HUES6 (cell line): ENCODE measurements at regions not wholly inside any gene's neighbourhood (a gene's known extent, or its start where the extent isn't known, plus 50 kb on each side); places are given as distances from the start of the nearest gene placed in this dataset.

Source experiments
- H3K27ac ChIP-seq: 2 replicates; pipeline ENCODE4 v1.7.0; 2013; ENCODE audit warnings: low read depth, mild to moderate bottlenecking, low read length, inconsistent platforms
- H3K27me3 ChIP-seq: 2 replicates; pipeline ENCODE4 v1.6.1; 2013; ENCODE audit warnings: low read length; ENCODE audit not compliant: control insufficient read depth, insufficient read depth
- H3K36me3 ChIP-seq: 2 replicates; pipeline ENCODE4 v1.6.1; 2013; ENCODE audit warnings: low read length; ENCODE audit not compliant: control insufficient read depth, insufficient read depth
- H3K4me1 ChIP-seq: 2 replicates; pipeline ENCODE4 v1.6.1; 2013; ENCODE audit warnings: low read length; ENCODE audit not compliant: control insufficient read depth, insufficient read depth
- H3K4me3 ChIP-seq: 2 replicates; pipeline ENCODE4 v1.5.1; 2013; ENCODE audit warnings: low read depth, low read length
- H3K9ac ChIP-seq: one replicate; pipeline ENCODE4 v1.6.1; 2013; ENCODE audit warnings: mild to moderate bottlenecking, low read length
- H3K9me3 ChIP-seq: 2 replicates; pipeline ENCODE4 v1.6.1; 2013; ENCODE audit warnings: low read depth, low read length; ENCODE audit not compliant: control insufficient read depth, insufficient read depth

DNA sequence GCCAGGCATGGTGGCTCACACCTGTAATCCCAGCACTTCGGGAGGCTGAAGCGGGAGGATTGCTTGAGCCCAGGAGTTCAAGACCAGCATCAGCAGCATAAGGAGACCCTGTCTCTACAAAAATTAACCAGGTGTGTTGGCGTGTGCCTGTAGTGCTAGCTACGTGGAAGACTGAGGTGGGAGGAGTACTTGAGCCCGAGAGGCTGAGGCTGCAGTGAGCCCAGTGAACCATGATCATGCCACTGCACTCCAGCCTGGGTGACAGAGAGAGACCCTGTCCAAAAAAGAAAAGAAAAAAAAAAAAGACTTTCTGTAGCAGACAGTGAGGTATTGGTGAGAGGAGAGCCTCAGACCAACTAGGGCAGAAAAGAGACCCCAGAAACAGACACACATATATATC, 263.8 kb downstream of the XXYLT1 start:
- Histone ChIP-seq H3K36me3 (no peaks in the 10 kb centered on the region), H3K4me3 (no peak overlapping the region), H3K27me3 (no peaks in the 10 kb centered on the region), H3K27ac (no peak overlapping the region), H3K9ac (no peak overlapping the region), H3K4me1 (peaks cover 12% of the 10 kb centered on the region), H3K9me3 (peaks cover 26% of the 10 kb centered on the region)

GRCh38 chr3:195007766-195008165, 263.2 kb downstream of the XXYLT1 start:
- H3K36me3 ChIP-seq: no peaks in the 10 kb centered on the region
- H3K4me1 ChIP-seq: peaks cover 9% of the 10 kb centered on the region; the same call in 1 of the 2 replicates
- peaks cover 26% of the 10 kb centered on the region for H3K9me3 ChIP-seq
- H3K4me3 ChIP-seq: no peak overlapping the region
- no peak overlapping the region for H3K9ac ChIP-seq
- no peaks in the 10 kb centered on the region for H3K27me3 ChIP-seq
- H3K27ac ChIP-seq: no peak overlapping the region

DNA sequence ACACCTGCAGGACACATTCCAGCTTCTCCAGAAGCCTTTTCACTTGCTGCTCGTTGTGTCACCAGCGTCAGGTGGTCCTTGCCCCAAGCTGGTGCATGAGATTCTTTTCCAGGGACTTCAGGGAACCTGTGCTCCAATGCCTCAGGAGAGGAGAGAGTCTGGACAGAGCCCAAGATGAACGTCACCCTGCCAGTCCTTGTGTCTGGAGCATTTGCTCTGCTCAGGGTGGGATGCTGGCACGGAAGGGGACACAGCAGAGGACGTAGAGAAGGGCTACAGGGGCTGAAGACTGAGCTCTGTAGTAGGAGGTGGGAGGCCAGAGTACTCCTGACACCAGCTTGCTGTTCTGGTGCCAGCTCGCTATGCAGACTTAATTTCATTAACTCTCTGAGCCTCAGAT, 262.1 kb downstream of the XXYLT1 start:
- peaks cover 26% of the 10 kb centered on the region for H3K9me3 ChIP-seq
- H3K4me3 ChIP-seq: no peak overlapping the region
- no peaks in the 10 kb centered on the region for H3K36me3 ChIP-seq
- H3K9ac ChIP-seq: no peak overlapping the region
- H3K4me1 ChIP-seq: no peaks in the 10 kb centered on the region
- H3K27me3 ChIP-seq: no peaks in the 10 kb centered on the region
- H3K27ac ChIP-seq: no peak overlapping the region

DNA sequence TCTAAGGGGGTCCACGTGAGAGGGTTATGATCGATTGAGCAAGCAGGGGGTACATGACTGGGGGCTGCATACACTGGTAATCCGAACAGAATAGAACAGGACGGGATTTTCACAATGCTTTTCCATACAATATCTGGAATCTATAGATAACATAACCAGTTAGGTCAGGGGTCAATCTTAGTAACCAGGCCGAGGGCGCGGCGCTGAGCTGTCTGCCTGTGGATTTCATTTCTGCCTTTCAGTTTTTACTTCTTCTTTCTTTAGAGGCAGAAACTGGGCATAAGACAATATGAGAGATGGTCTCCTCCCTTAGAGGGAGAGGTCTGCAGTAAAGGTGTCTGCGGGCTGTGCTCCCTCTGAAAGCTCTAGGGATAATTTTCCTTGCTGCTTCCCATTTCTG, 261.3 kb downstream of the XXYLT1 start:
- Histone ChIP-seq H3K4me1 (no peaks in the 10 kb centered on the region), H3K4me3 (no peak overlapping the region), H3K27me3 (no peaks in the 10 kb centered on the region), H3K9me3 (peaks cover 26% of the 10 kb centered on the region), H3K9ac (no peak overlapping the region), H3K36me3 (no peaks in the 10 kb centered on the region), H3K27ac (no peak overlapping the region)

DNA sequence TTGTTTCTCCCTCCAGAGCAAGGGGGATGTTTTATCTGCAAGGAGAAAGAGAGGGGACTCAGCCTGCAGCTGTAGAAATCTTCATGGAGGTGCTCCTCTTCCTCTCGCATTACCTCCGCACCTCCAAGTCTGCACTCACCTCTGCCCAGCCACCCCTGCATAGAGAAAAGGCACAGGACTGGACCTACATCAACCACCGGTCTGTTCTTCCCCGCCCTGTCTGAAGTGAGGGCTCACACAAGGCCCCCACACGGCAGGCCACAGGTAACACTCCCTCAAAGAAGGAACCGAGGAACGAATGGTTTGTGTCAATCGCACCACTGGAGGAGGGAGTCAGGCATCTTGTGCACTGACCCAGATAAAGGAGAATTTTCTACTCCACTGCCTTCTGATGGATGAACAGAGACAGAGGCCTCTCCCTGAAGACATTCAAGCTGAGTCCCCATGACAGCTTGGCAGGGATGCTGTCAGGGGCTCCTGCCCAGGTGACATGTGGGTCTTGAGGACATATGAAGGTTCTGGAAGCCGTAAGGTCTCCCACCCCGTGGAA, 260.3 kb downstream of the XXYLT1 start:
- no peak overlapping the region for H3K27ac ChIP-seq
- H3K36me3 ChIP-seq: no peaks in the 10 kb centered on the region
- H3K4me1 ChIP-seq: no peaks in the 10 kb centered on the region
- peaks cover 26% of the 10 kb centered on the region for H3K9me3 ChIP-seq
- H3K9ac ChIP-seq: no peak overlapping the region
- no peak overlapping the region for H3K4me3 ChIP-seq
- no peaks in the 10 kb centered on the region for H3K27me3 ChIP-seq

DNA sequence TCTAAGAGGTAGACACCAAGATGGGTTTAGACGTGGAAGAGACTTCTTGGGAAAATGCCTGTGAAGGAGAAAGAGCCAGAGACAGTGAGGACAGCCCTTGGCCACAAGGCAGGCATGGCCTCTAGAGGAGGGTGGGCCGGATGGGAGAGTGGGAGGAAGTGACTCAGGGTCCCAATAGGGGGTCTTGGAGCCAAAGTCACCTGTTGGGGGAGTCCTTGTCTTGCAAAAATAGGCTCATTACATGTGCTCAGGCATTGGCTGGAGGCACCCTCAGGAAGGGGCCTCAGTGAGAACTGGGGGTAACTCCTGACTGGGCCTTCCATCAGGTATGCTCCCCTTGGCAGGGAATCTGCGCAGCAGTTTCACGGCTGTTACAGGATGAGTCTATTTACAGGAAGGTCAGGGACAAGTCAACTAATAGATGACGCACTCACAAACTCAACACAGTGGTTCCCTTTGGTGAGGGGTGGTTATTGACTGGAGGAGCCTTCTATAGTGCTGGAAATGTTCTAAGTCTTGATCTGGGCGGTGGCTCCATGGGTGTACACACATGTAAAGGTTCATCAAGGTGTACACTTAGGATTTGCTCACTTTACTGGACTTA, 259.6 kb downstream of the XXYLT1 start:
- Histone ChIP-seq H3K4me1 (no peaks in the 10 kb centered on the region), H3K9ac (no peak overlapping the region), H3K27ac (no peak overlapping the region), H3K9me3 (peaks cover 26% of the 10 kb centered on the region), H3K27me3 (no peaks in the 10 kb centered on the region), H3K36me3 (no peaks in the 10 kb centered on the region), H3K4me3 (no peak overlapping the region)

GRCh38 chr3:195012100-195012499, 258.9 kb downstream of the XXYLT1 start:
- Histone ChIP-seq H3K4me1 (no peaks in the 10 kb centered on the region), H3K9ac (no peak overlapping the region), H3K27ac (no peak overlapping the region), H3K9me3 (peaks cover 26% of the 10 kb centered on the region), H3K27me3 (no peaks in the 10 kb centered on the region), H3K4me3 (no peak overlapping the region), H3K36me3 (no peaks in the 10 kb centered on the region)

GRCh38 chr3:195012571-195012970, 258.4 kb downstream of the XXYLT1 start:
- Histone ChIP-seq H3K4me1 (no peaks in the 10 kb centered on the region), H3K27me3 (no peaks in the 10 kb centered on the region), H3K27ac (no peak overlapping the region), H3K36me3 (no peaks in the 10 kb centered on the region), H3K9ac (no peak overlapping the region), H3K9me3 (peaks cover 26% of the 10 kb centered on the region), H3K4me3 (no peak overlapping the region)

GRCh38 chr3:195013411-195014361, 257.3 kb downstream of the XXYLT1 start:
- H3K27me3 ChIP-seq: no peaks in the 10 kb centered on the region
- peaks cover 24% of the 10 kb centered on the region for H3K9me3 ChIP-seq
- no peak overlapping the region for H3K9ac ChIP-seq
- no peak overlapping the region for H3K4me3 ChIP-seq
- no peak overlapping the region for H3K27ac ChIP-seq
- no peaks in the 10 kb centered on the region for H3K4me1 ChIP-seq
- H3K36me3 ChIP-seq: no peaks in the 10 kb centered on the region

- H3K27ac ChIP-seq: no peak overlapping the region
- H3K4me3 ChIP-seq: no peak overlapping the region
- H3K9me3 ChIP-seq: peaks cover 12% of the 10 kb centered on the region
- no peaks in the 10 kb centered on the region for H3K4me1 ChIP-seq
- H3K36me3 ChIP-seq: no peaks in the 10 kb centered on the region
- no peaks in the 10 kb centered on the region for H3K27me3 ChIP-seq
- no peak overlapping the region for H3K9ac ChIP-seq
Measured at GRCh38 chr3:195015021-195015420, 255.9 kb downstream of the XXYLT1 start.

DNA sequence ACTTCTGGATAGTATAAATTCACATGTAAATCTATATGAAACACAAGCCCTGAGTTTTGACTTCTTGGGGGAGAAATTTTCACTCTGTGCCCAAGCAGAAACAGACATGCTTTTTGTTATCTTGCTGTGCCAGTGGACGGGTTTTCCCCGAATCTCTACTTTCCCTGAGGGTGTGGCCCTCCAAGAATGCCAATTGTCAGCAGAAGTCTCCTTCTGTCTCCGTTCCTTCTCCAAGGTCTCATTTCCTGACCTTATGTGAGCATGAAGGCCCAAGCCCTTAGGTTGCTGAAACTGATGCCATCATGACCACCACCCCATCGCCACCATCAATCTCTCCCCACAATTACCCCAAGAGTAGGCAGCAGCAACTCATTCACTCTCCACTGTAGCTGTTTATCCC, 253.8 kb downstream of the XXYLT1 start:
- no peak overlapping the region for H3K9ac ChIP-seq
- H3K4me3 ChIP-seq: no peak overlapping the region
- no peaks in the 10 kb centered on the region for H3K27me3 ChIP-seq
- no peak overlapping the region for H3K27ac ChIP-seq
- peaks cover 7% of the 10 kb centered on the region for H3K9me3 ChIP-seq
- no peaks in the 10 kb centered on the region for H3K36me3 ChIP-seq
- no peaks in the 10 kb centered on the region for H3K4me1 ChIP-seq
